DMS 273 (cell line): ENCODE measurements at regions not wholly inside any gene's neighbourhood (a gene's known extent, or its start where the extent isn't known, plus 50 kb on each side); places are given as distances from the start of the nearest gene placed in this dataset.

Source experiments
- DNase-seq: peaks from one replicate; lab custom pipeline; 2025; ENCODE audit not compliant: unreplicated experiment; lab: John Stamatoyannopoulos, UW

GRCh38 chr18:55064073-55064472 is 104.8 kb upstream of the CCDC68 start:
- DNase-seq: no peak

- peak; percentile 29 for DNase-seq
These were observed 95.0 kb upstream of the CCDC68 start for GRCh38 chr18:55054021-55054990.

- no peak for DNase-seq
These were observed 89.6 kb upstream of the CCDC68 start for GRCh38 chr18:55048892-55049291.

- no peak for DNase-seq
These were observed 88.3 kb upstream of the CCDC68 start for GRCh38 chr18:55047546-55047945.

GRCh38 chr18:55041366-55041765 is 82.1 kb upstream of the CCDC68 start:
- DNase-seq: no peak

GRCh38 chr18:55038162-55038561 is 78.9 kb upstream of the CCDC68 start:
- no peak for DNase-seq

- no peak for DNase-seq
These were observed 75.5 kb upstream of the CCDC68 start for GRCh38 chr18:55034742-55035141.

- no peak for DNase-seq
These were observed 72.7 kb upstream of the CCDC68 start for GRCh38 chr18:55031979-55032378.

GRCh38 chr18:55031576-55031975 is 72.3 kb upstream of the CCDC68 start:
- no peak for DNase-seq

- DNase-seq: peak; percentile 3
These were observed 71.9 kb upstream of the CCDC68 start for GRCh38 chr18:55031164-55031563.

GRCh38 chr18:55024564-55024963 is 65.3 kb upstream of the CCDC68 start:
- no peak for DNase-seq

GRCh38 chr18:55018602-55019001 is 59.3 kb upstream of the CCDC68 start:
- DNase-seq: no peak

- no peak for DNase-seq
These were observed 54.8 kb upstream of the CCDC68 start for GRCh38 chr18:55014095-55014494.

- no peak for DNase-seq
These were observed 54.4 kb upstream of the CCDC68 start for GRCh38 chr18:55013685-55014084.

GRCh38 chr18:55013086-55013485 is 53.8 kb upstream of the CCDC68 start:
- DNase-seq: no peak

- no peak for DNase-seq
These were observed 52.7 kb upstream of the CCDC68 start for GRCh38 chr18:55012008-55012407.
